ENCODE measurements at regions not wholly inside any gene's neighbourhood (a gene's known extent, or its start where the extent isn't known, plus 50 kb on each side); places are given as distances from the start of the nearest gene placed in this dataset.

DNA sequence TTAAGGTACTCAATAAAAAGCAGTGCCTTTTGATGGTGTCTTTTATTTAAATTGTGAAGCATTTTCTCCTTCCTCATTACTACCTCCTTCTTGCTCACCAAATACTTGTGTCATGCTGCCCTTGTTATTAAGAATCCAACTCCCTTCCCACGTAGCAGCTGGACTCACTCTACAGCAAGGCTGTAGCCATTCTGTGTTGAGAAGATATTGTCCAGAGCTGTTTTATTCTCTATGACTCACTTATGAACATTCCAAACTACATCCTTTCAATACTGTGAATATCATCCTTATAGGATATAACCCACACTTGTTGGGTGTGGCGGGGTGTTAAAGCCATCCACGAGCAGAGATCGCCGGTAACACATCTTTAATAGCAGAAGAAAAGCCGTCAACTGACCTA is 1671.5 kb upstream of the SLC10A2 start:
- TF ChIP-seq CTCF (conservative IDR thresholded peaks at IDR 0.05; ENCODE audit: low read length) (no peak), EZH2phosphoT487 (IDR thresholded peaks at IDR 0.05; ENCODE audit: borderline replicate concordance, low read depth, low read length) (no peak)

Data from OCI-LY7 (cell line).